IMR-90 (cell line): ENCODE measurements at regions not wholly inside any gene's neighbourhood (a gene's known extent, or its start where the extent isn't known, plus 50 kb on each side); places are given as distances from the start of the nearest gene placed in this dataset.

Experiments
- ATAC-seq: fragments of 200-7000 bp; cut with Tn5 transposase; 2 replicates; pipeline ENCODE4 v1.9.1; 2020; ENCODE audit warnings: low read depth, mild to moderate bottlenecking, moderate library complexity
- BruUV-seq: library from RNA; stranded (reverse); fragments of 400-500 nt; replicated peaks from 2 replicates; lab custom pipeline; 2021; lab: Mats Ljungman, UMichigan
- CTCF ChIA-PET: fragments of 300-600 bp; formaldehyde crosslinking; extraction: SDS; loops from one replicate; lab custom pipeline; 2021; ENCODE audit warnings: antibody characterized with exemption; lab: Yijun Ruan, JAX
- POLR2A ChIA-PET: fragments of 300-600 bp; sonication (Branson Sonifier 250); formaldehyde crosslinking; loops from one replicate; lab custom pipeline; 2022; ENCODE audit warnings: antibody characterized with exemption; ENCODE audit not compliant: unreplicated experiment; lab: Charles Lee
- DNase-seq: peaks from one replicate; pipeline ENCODE4 v3.0.0; 2013
- H2AFZ ChIP-seq: replicated peaks from 2 replicates; pipeline ENCODE3; 2013; ENCODE audit warnings: low read length, mild to moderate bottlenecking; ENCODE audit not compliant: poor library complexity
- H2AK5ac ChIP-seq: 2 replicates; pipeline ENCODE4 v1.6.1; 2013; ENCODE audit warnings: low read depth, low read length, inconsistent platforms
- H2AK9ac ChIP-seq: replicated peaks from 2 replicates; pipeline ENCODE3; 2013; ENCODE audit warnings: mild to moderate bottlenecking, low read depth, low read length, moderate library complexity; ENCODE audit not compliant: poor library complexity
- H2BK120ac ChIP-seq: 2 replicates; pipeline ENCODE4 v1.6.1; 2013; ENCODE audit warnings: low read depth, low read length, inconsistent platforms
- H2BK15ac ChIP-seq: 3 replicates; pipeline ENCODE4 v1.6.1; 2013; ENCODE audit warnings: low read depth, low read length, inconsistent platforms
- H2BK20ac ChIP-seq: 2 replicates; pipeline ENCODE4 v1.6.1; 2013; ENCODE audit warnings: low read depth, mild to moderate bottlenecking, inconsistent platforms, low read length, moderate library complexity
- H2BK5ac ChIP-seq: 2 replicates; pipeline ENCODE4 v1.6.1; 2013; ENCODE audit warnings: mild to moderate bottlenecking, low read depth, low read length, inconsistent platforms; ENCODE audit not compliant: poor library complexity, severe bottlenecking
- H3K14ac ChIP-seq: replicated peaks from 2 replicates; pipeline ENCODE4 v1.6.1; 2013; ENCODE audit warnings: low read depth, low read length, inconsistent platforms
- H3K18ac ChIP-seq: 2 replicates; pipeline ENCODE4 v1.6.1; 2013; ENCODE audit warnings: low read depth, low read length, control low read depth
- H3K23ac ChIP-seq: 2 replicates; pipeline ENCODE4 v1.6.1; 2013; ENCODE audit warnings: low read depth, low read length, inconsistent platforms
- H3K27ac ChIP-seq: 2 replicates; pipeline ENCODE4 v1.5.1; 2013; ENCODE audit warnings: mild to moderate bottlenecking, control low read depth, low read length; ENCODE audit not compliant: insufficient read depth
- H3K27me3 ChIP-seq: 2 replicates; pipeline ENCODE4 v1.6.1; 2013; ENCODE audit warnings: low read length; ENCODE audit not compliant: control insufficient read depth, insufficient read depth
- H3K36me3 ChIP-seq: 2 replicates; pipeline ENCODE4 v1.6.1; 2013; ENCODE audit warnings: low read length, mixed read lengths; ENCODE audit not compliant: control insufficient read depth, insufficient read depth
- H3K4ac ChIP-seq: 2 replicates; pipeline ENCODE4 v1.6.1; 2013; ENCODE audit warnings: low read depth, low read length, inconsistent platforms
- H3K4me1 ChIP-seq: 2 replicates; pipeline ENCODE4 v1.6.1; 2013; ENCODE audit warnings: low read length, mixed read lengths; ENCODE audit not compliant: control insufficient read depth, insufficient read depth
- H3K4me2 ChIP-seq: 2 replicates; pipeline ENCODE4 v1.6.1; 2013; ENCODE audit warnings: low read depth, mild to moderate bottlenecking, control low read depth, low read length, moderate library complexity
- H3K4me3 ChIP-seq: 2 replicates; pipeline ENCODE4 v1.5.1; 2013; ENCODE audit warnings: low read depth, mild to moderate bottlenecking, control low read depth, low read length, moderate library complexity; ENCODE audit not compliant: insufficient read depth
- H3K56ac ChIP-seq: 2 replicates; pipeline ENCODE4 v1.6.1; 2013; ENCODE audit warnings: low read length, inconsistent platforms; ENCODE audit not compliant: insufficient read depth; ENCODE audit errors: extremely low read depth
- H3K79me1 ChIP-seq, 2 experiments: 2 replicates each; pipeline ENCODE4 v1.6.1; 2013; ENCODE audit warnings: low read length in 2 of 2, inconsistent platforms in 1 of 2, low read depth in 1 of 2
- H3K9ac ChIP-seq: 2 replicates; pipeline ENCODE4 v1.6.1; 2013; ENCODE audit warnings: low read depth, low read length, control low read depth
- H3K9me1 ChIP-seq: 2 replicates; pipeline ENCODE4 v1.6.1; 2013; ENCODE audit warnings: low read length, inconsistent platforms; ENCODE audit not compliant: insufficient read depth
- H3K9me3 ChIP-seq: 2 replicates; pipeline ENCODE4 v1.6.1; 2013; ENCODE audit warnings: low read length; ENCODE audit not compliant: control insufficient read depth, insufficient read depth
- H4K20me1 ChIP-seq: 2 replicates; pipeline ENCODE4 v1.6.1; 2013; ENCODE audit warnings: low read length, inconsistent platforms; ENCODE audit not compliant: insufficient read depth
- H4K5ac ChIP-seq: 2 replicates; pipeline ENCODE4 v1.6.1; 2013; ENCODE audit warnings: mild to moderate bottlenecking, low read depth, low read length, control low read depth
- H4K8ac ChIP-seq, 2 experiments: 2 replicates each; pipeline ENCODE4 v1.6.1; 2013; ENCODE audit warnings: low read depth in 2 of 2, low read length in 2 of 2, control low read depth in 1 of 2, inconsistent platforms in 1 of 2
- H4K91ac ChIP-seq: 2 replicates; pipeline ENCODE4 v1.6.1; 2013; ENCODE audit warnings: low read depth, low read length, inconsistent platforms; ENCODE audit not compliant: insufficient read depth
- BHLHE40 ChIP-seq: fragments of 150-350 bp; IDR thresholded peaks from 2 replicates; pipeline ENCODE4 v1.6.1; 2016; ENCODE audit warnings: mild to moderate bottlenecking, low read depth, low read length
- CEBPB ChIP-seq: IDR thresholded peaks from 2 replicates; pipeline ENCODE4 v1.6.1; 2012; ENCODE audit warnings: low read depth, low read length, improper control_type of control experiment
- CHD1 ChIP-seq: IDR thresholded peaks from 2 replicates; pipeline ENCODE4 v1.6.1; 2012; ENCODE audit warnings: low read depth, low read length, improper control_type of control experiment
- CTCF ChIP-seq: conservative IDR thresholded peaks from 2 replicates; pipeline ENCODE4 v1.5.1; 2012; ENCODE audit warnings: mild to moderate bottlenecking, low read depth, low read length, improper control_type of control experiment
- ELK1 ChIP-seq: fragments of 150-350 bp; IDR thresholded peaks from 2 replicates; pipeline ENCODE4 v1.6.1; 2016; ENCODE audit warnings: low read depth, mild to moderate bottlenecking, low read length, moderate library complexity, borderline replicate concordance
- FOS ChIP-seq: fragments of 150-350 bp; IDR thresholded peaks from 2 replicates; pipeline ENCODE4 v1.6.1; 2016; ENCODE audit warnings: low read depth, low read length
- MAFK ChIP-seq: IDR thresholded peaks from 2 replicates; pipeline ENCODE4 v1.6.1; 2012; ENCODE audit warnings: low read depth, low read length, improper control_type of control experiment
- MAZ ChIP-seq: IDR thresholded peaks from 2 replicates; pipeline ENCODE4 v1.6.1; 2012; ENCODE audit warnings: low read depth, mild to moderate bottlenecking, low read length, improper control_type of control experiment, moderate library complexity, borderline replicate concordance
- MXI1 ChIP-seq: IDR thresholded peaks from 2 replicates; pipeline ENCODE4 v1.6.1; 2012; ENCODE audit warnings: low read depth, mild to moderate bottlenecking, low read length, moderate library complexity, borderline replicate concordance
- NFE2L2 ChIP-seq: fragments of 150-350 bp; IDR thresholded peaks from 2 replicates; pipeline ENCODE4 v1.6.1; 2016; ENCODE audit warnings: low read depth, mild to moderate bottlenecking, low read length
- POLR2A ChIP-seq: IDR thresholded peaks from 2 replicates; pipeline ENCODE4 v1.6.1; 2012; ENCODE audit warnings: mild to moderate bottlenecking, low read depth, low read length
- RAD21 ChIP-seq: IDR thresholded peaks from 2 replicates; pipeline ENCODE4 v1.6.1; 2012; ENCODE audit warnings: low read length, improper control_type of control experiment
- RCOR1 ChIP-seq: IDR thresholded peaks from 2 replicates; pipeline ENCODE4 v1.6.1; 2012; ENCODE audit warnings: mild to moderate bottlenecking, low read length, improper control_type of control experiment; ENCODE audit not compliant: insufficient replicate concordance
- RFX5 ChIP-seq: IDR thresholded peaks from 2 replicates; pipeline ENCODE4 v1.8.0; 2012; ENCODE audit warnings: low read depth, mild to moderate bottlenecking, low read length, moderate library complexity
- SMC3 ChIP-seq: fragments of 150-350 bp; IDR thresholded peaks from 2 replicates; pipeline ENCODE4 v1.6.1; 2016; ENCODE audit warnings: low read depth, mild to moderate bottlenecking, antibody characterized with exemption, low read length, moderate library complexity
- USF2 ChIP-seq: fragments of 150-350 bp; IDR thresholded peaks from 2 replicates; pipeline ENCODE4 v1.6.1; 2017; ENCODE audit warnings: mild to moderate bottlenecking, antibody characterized with exemption, low read length, low read depth
- WGBS, 2 experiments: methylation state at CpG; one replicate each; pipeline versions ENCODE4 v1.1.5 to v1.1.7; 2013; ENCODE audit warnings: missing lambda C conversion rate in 2 of 2; ENCODE audit not compliant: insufficient read length in 1 of 2; ENCODE audit errors: extremely low coverage in 2 of 2; 5-methylcytosine and 5-hydroxymethylcytosine counted together
- dilution Hi-C: fragments of 300-500 bp; cut with HindIII; formaldehyde crosslinking; loops from one replicate; pipeline ENCODE4 v1.14.3; 2018; ENCODE audit warnings: low sequenced_read_pairs; ENCODE audit not compliant: unreplicated experiment
- in situ Hi-C: fragments of 300-500 bp; cut with MboI; formaldehyde crosslinking; loops from 3 replicates; pipeline ENCODE4 v1.14.3; 2019; ENCODE audit warnings: low sequenced_read_pairs, inconsistent platforms, mixed read lengths
- intact Hi-C: fragments of 100-400 bp; cut with micrococcal nuclease; formaldehyde crosslinking; loops from 2 replicates; pipeline ENCODE4 v1.10.0; 2022

- no peak overlapping the region for H2BK20ac ChIP-seq
- no peak overlapping the region for H3K4me3 ChIP-seq
- no peak overlapping the region for H2AFZ ChIP-seq
- no peak overlapping the region for H3K56ac ChIP-seq
- H2AK9ac ChIP-seq = no peak overlapping the region
- H3K9me1 ChIP-seq = peaks cover 7% of the 10 kb centered on the region; the same call in 1 of the 2 replicates
- H3K27me3 ChIP-seq = peaks cover 53% of the 10 kb centered on the region
- no peaks in the 10 kb centered on the region for H3K79me1 ChIP-seq
- ATAC-seq = no peak
- in situ Hi-C loops (no loop called here), intact Hi-C loops (no loop called here), dilution Hi-C loops (no loop called here)
- no peak overlapping the region for H4K5ac ChIP-seq
- no peak overlapping the region for H3K18ac ChIP-seq
- no peak overlapping the region for H3K27ac ChIP-seq
- H3K23ac ChIP-seq = no peak overlapping the region
- no peaks in the 10 kb centered on the region for H3K9me3 ChIP-seq
- no peak for DNase-seq
- H3K36me3 ChIP-seq = no peaks in the 10 kb centered on the region
- H4K8ac ChIP-seq = no peak overlapping the region
- H3K14ac ChIP-seq = no peak overlapping the region
- no peak overlapping the region for H3K9ac ChIP-seq
- H3K4me2 ChIP-seq = no peak overlapping the region
- ChIA-PET POLR2A (no interaction called here), CTCF (no interaction called here)
- TF ChIP-seq BHLHE40 (no peak), MAFK (no peak), FOS (no peak), NFE2L2 (no peak), MAZ (no peak), RCOR1 (no peak), RFX5 (no peak), MXI1 (no peak), CHD1 (no peak), USF2 (no peak), ELK1 (no peak), CTCF (no peak), POLR2A (no peak), SMC3 (no peak), RAD21 (no peak), CEBPB (no peak)
- no peak overlapping the region for H2BK120ac ChIP-seq
- H4K20me1 ChIP-seq = 0 out of 2 replicates have a peak, but pooled peaks cover 5% of the 10 kb centered on the region
- no peaks in the 10 kb centered on the region for H3K4me1 ChIP-seq
- WGBS, 2 experiments = no CpG with 5 or more reads among the region's 5 CpGs
- no TSS peak for BruUV-seq
- no peak overlapping the region for H4K91ac ChIP-seq
- no peak overlapping the region for H2BK15ac ChIP-seq
- H3K4ac ChIP-seq = no peak overlapping the region
- H2BK5ac ChIP-seq = no peak overlapping the region
- no peak overlapping the region for H2AK5ac ChIP-seq
Observed at GRCh38 chrX:69257499-69258127, 92.4 kb upstream of the PJA1 start.
